ENCODE measurements at regions not wholly inside any gene's neighbourhood (a gene's known extent, or its start where the extent isn't known, plus 50 kb on each side); places are given as distances from the start of the nearest gene placed in this dataset.
A peak's percentile ranks its signal among the peaks of the same experiment; 100 is the strongest.
"Not testable (repeated sequence)": the region's sequence is repeated elsewhere in the genome, so short reads cannot be mapped to it uniquely, and the experiment has no call there.

DNA sequence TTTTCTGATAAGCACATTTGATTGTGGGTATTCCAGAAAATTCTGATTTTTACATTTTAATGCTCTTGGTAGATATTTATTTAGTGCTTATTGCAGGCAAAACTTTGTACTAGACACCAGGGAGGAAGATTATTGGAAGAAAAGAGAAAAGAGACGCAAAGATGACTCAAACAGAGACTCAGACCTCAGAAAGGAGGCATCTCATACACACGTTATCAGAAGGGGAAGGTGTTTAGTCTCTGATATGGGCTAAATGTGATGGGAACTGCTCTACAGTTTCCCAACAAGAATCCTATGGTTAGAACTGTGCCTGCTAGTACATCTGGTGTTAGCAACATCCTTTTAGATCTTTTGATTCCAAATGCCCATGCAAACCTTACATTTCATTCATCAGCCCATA is 245.6 kb downstream of the KLF5 start:
- Histone ChIP-seq H3K27ac (ENCODE audit: low read depth, low read length) (no peak overlapping the region), H4K20me1 (ENCODE audit: insufficient read depth, low read length) (no peaks in the 10 kb centered on the region), H3K4me2 (ENCODE audit: low read length) (no peak overlapping the region), H3K36me3 (ENCODE audit: insufficient read depth, low read length) (no peaks in the 10 kb centered on the region), H3K9me3 (ENCODE audit: insufficient read depth, low read depth, low read length) (no peaks in the 10 kb centered on the region), H3K79me2 (ENCODE audit: insufficient read depth, low read length) (no peaks in the 10 kb centered on the region), H3K4me3 (ENCODE audit: insufficient read depth, low read depth, low read length) (no peak overlapping the region), H3K27me3 (ENCODE audit: insufficient read depth, low read length) (no peaks in the 10 kb centered on the region), H3K4me1 (ENCODE audit: insufficient read depth, low read length) (peaks cover 4% of the 10 kb centered on the region), H2AFZ (ENCODE audit: low read depth, low read length) (no peak overlapping the region), H3K9ac (ENCODE audit: low read length) (no peak overlapping the region)
- DNase-seq (ENCODE audit: low read depth), result no peak
- Mint-ChIP-seq H3K36me3 (ENCODE audit: low read depth, unreplicated experiment) (no peaks in the 10 kb centered on the region), H3K9me3 (ENCODE audit: unreplicated experiment) (no peaks in the 10 kb centered on the region), H3K27ac (ENCODE audit: unreplicated experiment) (peak overlapping the region; percentile 2), H3K27me3 (ENCODE audit: low read depth, unreplicated experiment) (no peaks in the 10 kb centered on the region), H3K4me3 (ENCODE audit: unreplicated experiment) (no peak overlapping the region), H3K4me1 (ENCODE audit: low read depth, unreplicated experiment) (peaks cover 2% of the 10 kb centered on the region)
- no peak for FAIRE-seq
- TF ChIP-seq, protein P1, sequence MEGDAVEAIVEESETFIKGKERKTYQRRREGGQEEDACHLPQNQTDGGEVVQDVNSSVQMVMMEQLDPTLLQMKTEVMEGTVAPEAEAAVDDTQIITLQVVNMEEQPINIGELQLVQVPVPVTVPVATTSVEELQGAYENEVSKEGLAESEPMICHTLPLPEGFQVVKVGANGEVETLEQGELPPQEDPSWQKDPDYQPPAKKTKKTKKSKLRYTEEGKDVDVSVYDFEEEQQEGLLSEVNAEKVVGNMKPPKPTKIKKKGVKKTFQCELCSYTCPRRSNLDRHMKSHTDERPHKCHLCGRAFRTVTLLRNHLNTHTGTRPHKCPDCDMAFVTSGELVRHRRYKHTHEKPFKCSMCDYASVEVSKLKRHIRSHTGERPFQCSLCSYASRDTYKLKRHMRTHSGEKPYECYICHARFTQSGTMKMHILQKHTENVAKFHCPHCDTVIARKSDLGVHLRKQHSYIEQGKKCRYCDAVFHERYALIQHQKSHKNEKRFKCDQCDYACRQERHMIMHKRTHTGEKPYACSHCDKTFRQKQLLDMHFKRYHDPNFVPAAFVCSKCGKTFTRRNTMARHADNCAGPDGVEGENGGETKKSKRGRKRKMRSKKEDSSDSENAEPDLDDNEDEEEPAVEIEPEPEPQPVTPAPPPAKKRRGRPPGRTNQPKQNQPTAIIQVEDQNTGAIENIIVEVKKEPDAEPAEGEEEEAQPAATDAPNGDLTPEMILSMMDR (IDR thresholded peaks at IDR 0.05; ENCODE audit: insufficient read depth, low read depth, low read length), result no peak
- TF ChIP-seq EZH2 (IDR thresholded peaks at IDR 0.05; ENCODE audit: insufficient read depth, low read length), result no peak

DNA sequence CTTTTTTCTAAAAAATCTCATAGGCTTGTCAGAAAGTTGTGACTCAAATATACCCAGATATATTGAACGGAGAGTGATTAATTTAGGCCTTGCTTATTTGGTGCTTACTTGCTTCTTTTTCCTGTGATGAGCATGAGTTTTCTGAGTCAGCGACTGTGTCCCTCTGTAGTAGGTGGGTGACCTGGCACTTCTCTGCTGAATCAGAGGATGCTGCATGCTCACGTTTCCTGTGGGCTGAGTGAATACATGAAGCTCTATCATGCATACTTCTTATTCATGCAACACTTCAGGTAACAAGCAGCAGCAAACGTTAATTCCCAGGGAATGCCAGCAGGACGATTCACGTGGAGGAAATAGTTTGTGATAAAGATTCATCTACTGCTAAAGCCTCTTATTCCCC is 245.0 kb downstream of the KLF5 start:
- H3K36me3 Mint-ChIP-seq (ENCODE audit: low read depth, unreplicated experiment), result no peaks in the 10 kb centered on the region
- H3K27ac Mint-ChIP-seq (ENCODE audit: unreplicated experiment), result no peak overlapping the region
- H3K4me1 Mint-ChIP-seq (ENCODE audit: low read depth, unreplicated experiment), result peaks cover 2% of the 10 kb centered on the region
- H3K27ac ChIP-seq (ENCODE audit: low read depth, low read length), result no peak overlapping the region
- FAIRE-seq (no peak), DNase-seq (ENCODE audit: low read depth) (peak; percentile 62)
- no peaks in the 10 kb centered on the region for H3K27me3 Mint-ChIP-seq (ENCODE audit: low read depth, unreplicated experiment)
- no peak overlapping the region for H3K4me3 Mint-ChIP-seq (ENCODE audit: unreplicated experiment)
- H3K9me3 Mint-ChIP-seq (ENCODE audit: unreplicated experiment), result no peaks in the 10 kb centered on the region
- no peaks in the 10 kb centered on the region for H3K36me3 ChIP-seq (ENCODE audit: insufficient read depth, low read length)
- no peaks in the 10 kb centered on the region for H4K20me1 ChIP-seq (ENCODE audit: insufficient read depth, low read length)
- no peak overlapping the region for H3K4me3 ChIP-seq (ENCODE audit: insufficient read depth, low read depth, low read length)
- TF ChIP-seq, protein P1 (IDR thresholded peaks at IDR 0.05; ENCODE audit: insufficient read depth, low read depth, low read length), result no peak
- no peak for TF ChIP-seq EZH2 (IDR thresholded peaks at IDR 0.05; ENCODE audit: insufficient read depth, low read length)
- no peak overlapping the region for H2AFZ ChIP-seq (ENCODE audit: low read depth, low read length)
- no peaks in the 10 kb centered on the region for H3K79me2 ChIP-seq (ENCODE audit: insufficient read depth, low read length)
- no peaks in the 10 kb centered on the region for H3K27me3 ChIP-seq (ENCODE audit: insufficient read depth, low read length)
- H3K4me1 ChIP-seq (ENCODE audit: insufficient read depth, low read length), result peaks cover 4% of the 10 kb centered on the region
- no peak overlapping the region for H3K9ac ChIP-seq (ENCODE audit: low read length)
- H3K9me3 ChIP-seq (ENCODE audit: insufficient read depth, low read depth, low read length), result no peaks in the 10 kb centered on the region
- peak overlapping the region; percentile 45 for H3K4me2 ChIP-seq (ENCODE audit: low read length)

DNA sequence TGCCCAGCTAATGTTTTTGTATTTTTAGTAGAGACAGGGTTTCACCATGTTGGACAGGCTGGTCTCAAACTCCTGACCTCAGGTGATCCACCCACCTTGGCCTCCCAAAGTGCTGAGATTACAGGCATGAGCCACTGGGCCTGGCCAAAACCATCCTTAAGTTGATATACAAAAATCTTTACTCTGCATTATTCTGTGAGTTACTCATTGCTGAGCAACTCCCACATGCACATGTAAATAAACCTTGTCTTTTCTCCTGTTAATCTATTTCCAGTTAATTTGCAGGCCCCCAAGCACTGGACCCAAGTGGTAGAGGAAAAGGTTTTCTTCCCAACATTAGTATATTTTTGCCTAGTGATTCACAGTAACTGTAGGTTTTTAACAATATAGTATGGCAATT is 242.8 kb downstream of the KLF5 start:
- H3K36me3 Mint-ChIP-seq (ENCODE audit: low read depth, unreplicated experiment); DNase-seq (ENCODE audit: low read depth); H3K9me3 Mint-ChIP-seq (ENCODE audit: unreplicated experiment); H3K79me2 ChIP-seq (ENCODE audit: insufficient read depth, low read length); H4K20me1 ChIP-seq (ENCODE audit: insufficient read depth, low read length); FAIRE-seq; H3K9me3 ChIP-seq (ENCODE audit: insufficient read depth, low read depth, low read length); H3K27me3 Mint-ChIP-seq (ENCODE audit: low read depth, unreplicated experiment); H3K4me3 Mint-ChIP-seq (ENCODE audit: unreplicated experiment); H3K4me1 ChIP-seq (ENCODE audit: insufficient read depth, low read length); H3K27ac Mint-ChIP-seq (ENCODE audit: unreplicated experiment); H3K4me1 Mint-ChIP-seq (ENCODE audit: low read depth, unreplicated experiment); H3K4me2 ChIP-seq (ENCODE audit: low read length); H3K4me3 ChIP-seq (ENCODE audit: insufficient read depth, low read depth, low read length); H3K27ac ChIP-seq (ENCODE audit: low read depth, low read length); H3K9ac ChIP-seq (ENCODE audit: low read length); H3K27me3 ChIP-seq (ENCODE audit: insufficient read depth, low read length); H3K36me3 ChIP-seq (ENCODE audit: insufficient read depth, low read length); H2AFZ ChIP-seq (ENCODE audit: low read depth, low read length): not testable (repeated sequence)
